Esophagus muscularis mucosa (tissue), 4 donors: ENCODE measurements at regions not wholly inside any gene's neighbourhood (a gene's known extent, or its start where the extent isn't known, plus 50 kb on each side); places are given as distances from the start of the nearest gene placed in this dataset.
A peak's percentile ranks its signal among the peaks of the same experiment; 100 is the strongest.

Experiments
- DNase-seq: peaks from one replicate; pipeline ENCODE4 v3.0.0-alpha.2; 2017; ENCODE audit errors: extremely low spot score
- H3K27ac ChIP-seq, 4 donors: fragments of 200-600 bp; sonication (generic); replicated peaks in 1 of 4; 1 replicate in 3 of 4; 2 replicates in 1 of 4; pipeline ENCODE4 v1.5.1; 2016 to 2019; ENCODE audit warnings: mild to moderate bottlenecking in 1 of 4
- H3K27me3 ChIP-seq, 4 donors: fragments of 200-600 bp; sonication (generic); one replicate each; pipeline versions ENCODE4 v1.5.1 to v1.6.0; 2016 to 2019
- H3K36me3 ChIP-seq, 4 donors: fragments of 200-600 bp; sonication (generic); one replicate each; pipeline ENCODE4 v1.5.1; 2016 to 2019
- H3K4me1 ChIP-seq, 4 donors: fragments of 200-600 bp; sonication (generic); one replicate each; pipeline ENCODE4 v1.5.1; 2016 to 2019
- H3K4me3 ChIP-seq, 4 donors: fragments of 200-600 bp; sonication (generic); 1 replicate in 2 of 4; 2 replicates in 2 of 4; pipeline ENCODE4 v1.5.1; 2016 to 2019; ENCODE audit warnings: mild to moderate bottlenecking in 4 of 4, moderate library complexity in 1 of 4
- H3K9me3 ChIP-seq, 4 donors: fragments of 200-600 bp; sonication (generic); 1 replicate in 3 of 4; 2 replicates in 1 of 4; pipeline ENCODE4 v1.5.1; 2016 to 2019
- EP300 ChIP-seq: sonication (generic); formaldehyde crosslinking; IDR thresholded peaks from one replicate; pipeline ENCODE4 v1.6.1; 2017; ENCODE audit warnings: antibody characterized with exemption
- POLR2A ChIP-seq: fragments of 450-650 bp; IDR thresholded peaks from one replicate; pipeline ENCODE4 v1.6.1; 2017; ENCODE audit warnings: antibody characterized with exemption, moderate library complexity, mild to moderate bottlenecking, low read depth
- POLR2AphosphoS5 ChIP-seq, 2 donors: sonication (generic); formaldehyde crosslinking; IDR thresholded peaks; one replicate each; pipeline ENCODE4 v1.6.1; 2017; ENCODE audit warnings: antibody characterized with exemption in 2 of 2
- WGBS: methylation state at CpG from one replicate; pipeline ENCODE4 v1.1.5; 2018; 5-methylcytosine and 5-hydroxymethylcytosine counted together
- intact Hi-C: fragments of 100-400 bp; cut with DNase I; formaldehyde crosslinking; loops from one replicate; pipeline ENCODE4 v1.15.1; 2023
- TF ChIP-seq, protein P1 (sequence below), 3 experiments: fragments of 200-600 bp in 2 of 3; fragments of 450-650 bp in 1 of 3; sonication (generic) in 2 of 3; IDR thresholded peaks; one replicate each; pipeline ENCODE4 v1.5.1; 2017 to 2019; ENCODE audit warnings: antibody characterized with exemption in 3 of 3, mild to moderate bottlenecking in 2 of 3, moderate library complexity in 1 of 3

GRCh38 chr7:45401155-45401554, 173.0 kb upstream of the ADCY1 start:
- no peaks in the 10 kb centered on the region for H3K4me1 ChIP-seq
- H3K36me3 ChIP-seq: no peaks in the 10 kb centered on the region
- no peak overlapping the region for H3K4me3 ChIP-seq
- no peaks in the 10 kb centered on the region for H3K27me3 ChIP-seq
- intact Hi-C loops: no loop called here
- peak; percentile 60 for DNase-seq
- 78% methylated on average over 2 of the region's 2 CpGs for WGBS
- H3K27ac ChIP-seq: no peak overlapping the region
- TF ChIP-seq POLR2AphosphoS5 (IDR thresholded peaks at IDR 0.05): no peak
- H3K9me3 ChIP-seq: peaks cover 0 to 16% (median 7%) of the 10 kb centered on the region in 4 donors

DNA sequence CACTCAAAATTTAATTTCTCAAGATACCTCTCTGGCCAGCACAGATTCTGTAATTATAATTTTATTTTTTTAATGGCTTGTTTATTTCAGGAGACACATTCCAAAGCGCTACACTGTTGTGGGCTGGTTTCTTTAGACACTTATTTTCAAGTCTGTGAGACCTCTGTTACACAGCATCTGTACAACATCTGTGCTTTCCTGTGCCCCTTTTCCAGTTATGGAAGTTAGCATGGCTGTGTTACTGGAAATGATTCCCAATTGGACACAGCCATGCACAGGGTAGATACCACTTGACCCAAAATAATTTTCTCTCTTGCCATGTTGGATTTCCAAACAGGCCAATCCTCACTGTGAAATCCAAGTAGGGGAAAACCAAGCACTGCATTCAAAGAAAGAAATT, 172.3 kb upstream of the ADCY1 start:
- no peak overlapping the region for H3K27ac ChIP-seq
- no peak for DNase-seq
- intact Hi-C loops: no loop called here
- no peaks in the 10 kb centered on the region for H3K4me1 ChIP-seq
- H3K36me3 ChIP-seq: no peaks in the 10 kb centered on the region
- peaks cover 0 to 16% (median 7%) of the 10 kb centered on the region in 4 donors for H3K9me3 ChIP-seq
- TF ChIP-seq POLR2AphosphoS5 (IDR thresholded peaks at IDR 0.05) (no peak), EP300 (no peak), POLR2A (no peak)
- TF ChIP-seq, protein P1, sequence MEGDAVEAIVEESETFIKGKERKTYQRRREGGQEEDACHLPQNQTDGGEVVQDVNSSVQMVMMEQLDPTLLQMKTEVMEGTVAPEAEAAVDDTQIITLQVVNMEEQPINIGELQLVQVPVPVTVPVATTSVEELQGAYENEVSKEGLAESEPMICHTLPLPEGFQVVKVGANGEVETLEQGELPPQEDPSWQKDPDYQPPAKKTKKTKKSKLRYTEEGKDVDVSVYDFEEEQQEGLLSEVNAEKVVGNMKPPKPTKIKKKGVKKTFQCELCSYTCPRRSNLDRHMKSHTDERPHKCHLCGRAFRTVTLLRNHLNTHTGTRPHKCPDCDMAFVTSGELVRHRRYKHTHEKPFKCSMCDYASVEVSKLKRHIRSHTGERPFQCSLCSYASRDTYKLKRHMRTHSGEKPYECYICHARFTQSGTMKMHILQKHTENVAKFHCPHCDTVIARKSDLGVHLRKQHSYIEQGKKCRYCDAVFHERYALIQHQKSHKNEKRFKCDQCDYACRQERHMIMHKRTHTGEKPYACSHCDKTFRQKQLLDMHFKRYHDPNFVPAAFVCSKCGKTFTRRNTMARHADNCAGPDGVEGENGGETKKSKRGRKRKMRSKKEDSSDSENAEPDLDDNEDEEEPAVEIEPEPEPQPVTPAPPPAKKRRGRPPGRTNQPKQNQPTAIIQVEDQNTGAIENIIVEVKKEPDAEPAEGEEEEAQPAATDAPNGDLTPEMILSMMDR (IDR thresholded peaks at IDR 0.05): no peak
- H3K27me3 ChIP-seq: no peaks in the 10 kb centered on the region
- WGBS: 76% methylated on average over 1 of the region's 1 CpG
- H3K4me3 ChIP-seq: no peak overlapping the region

DNA sequence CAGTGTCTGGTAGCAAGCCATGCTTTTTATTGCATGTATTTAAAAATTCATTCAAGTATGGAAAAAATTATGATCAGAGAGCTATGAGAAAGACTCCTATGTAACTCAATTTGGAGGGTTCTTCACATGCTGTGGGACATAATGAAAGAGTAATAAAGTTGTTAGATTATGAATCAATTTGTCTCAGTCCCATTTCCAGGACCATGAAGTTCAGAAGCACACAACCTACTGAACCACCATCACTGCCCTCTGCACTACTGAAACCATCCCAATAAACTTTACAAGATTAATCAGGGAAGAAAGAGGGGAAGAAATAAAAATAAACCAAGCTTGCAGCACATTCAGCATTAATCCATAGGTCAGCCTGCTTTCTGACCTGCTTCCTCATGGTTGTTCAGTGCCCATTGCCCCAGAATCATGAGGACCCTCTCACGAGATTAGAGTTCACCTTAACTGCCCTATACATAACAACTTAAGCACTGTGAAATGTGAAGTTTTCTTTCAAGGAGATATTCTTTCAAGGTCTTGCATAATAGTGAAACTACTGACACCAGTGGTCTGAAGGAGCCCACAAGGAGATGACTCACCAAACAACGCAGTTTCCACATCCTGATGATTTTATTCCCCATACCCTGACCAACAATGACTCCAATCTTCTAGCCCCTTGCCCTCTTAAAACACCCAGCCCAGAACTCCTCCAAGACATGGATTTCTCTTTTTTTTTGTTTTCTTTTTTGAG, 171.5 kb upstream of the ADCY1 start:
- DNase-seq: no peak
- TF ChIP-seq POLR2AphosphoS5 (IDR thresholded peaks at IDR 0.05) (no peak), POLR2A (no peak), EP300 (no peak)
- TF ChIP-seq, protein P1 (IDR thresholded peaks at IDR 0.05): no peak
- Histone ChIP-seq H3K27me3 (no peaks in the 10 kb centered on the region), H3K36me3 (no peaks in the 10 kb centered on the region), H3K4me1 (no peaks in the 10 kb centered on the region), H3K27ac (no peak overlapping the region), H3K9me3 (peaks cover 0 to 16% (median 7%) of the 10 kb centered on the region in 4 donors), H3K4me3 (no peak overlapping the region)
- WGBS: 69% methylated on average over 2 of the region's 2 CpGs
- intact Hi-C loops: no loop called here

- Histone ChIP-seq H3K4me3 (no peak overlapping the region), H3K27ac (no peak overlapping the region), H3K36me3 (no peaks in the 10 kb centered on the region), H3K27me3 (no peaks in the 10 kb centered on the region), H3K9me3 (peaks cover 0 to 16% (median 7%) of the 10 kb centered on the region in 4 donors), H3K4me1 (no peaks in the 10 kb centered on the region)
- no peak for DNase-seq
- TF ChIP-seq POLR2AphosphoS5 (IDR thresholded peaks at IDR 0.05) (no peak), POLR2A (no peak), EP300 (no peak)
- TF ChIP-seq, protein P1 (IDR thresholded peaks at IDR 0.05): no peak
- intact Hi-C loops: no loop called here
- 74% methylated on average over 2 of the region's 2 CpGs for WGBS
These were observed 169.5 kb upstream of the ADCY1 start for GRCh38 chr7:45404622-45405021.

DNA sequence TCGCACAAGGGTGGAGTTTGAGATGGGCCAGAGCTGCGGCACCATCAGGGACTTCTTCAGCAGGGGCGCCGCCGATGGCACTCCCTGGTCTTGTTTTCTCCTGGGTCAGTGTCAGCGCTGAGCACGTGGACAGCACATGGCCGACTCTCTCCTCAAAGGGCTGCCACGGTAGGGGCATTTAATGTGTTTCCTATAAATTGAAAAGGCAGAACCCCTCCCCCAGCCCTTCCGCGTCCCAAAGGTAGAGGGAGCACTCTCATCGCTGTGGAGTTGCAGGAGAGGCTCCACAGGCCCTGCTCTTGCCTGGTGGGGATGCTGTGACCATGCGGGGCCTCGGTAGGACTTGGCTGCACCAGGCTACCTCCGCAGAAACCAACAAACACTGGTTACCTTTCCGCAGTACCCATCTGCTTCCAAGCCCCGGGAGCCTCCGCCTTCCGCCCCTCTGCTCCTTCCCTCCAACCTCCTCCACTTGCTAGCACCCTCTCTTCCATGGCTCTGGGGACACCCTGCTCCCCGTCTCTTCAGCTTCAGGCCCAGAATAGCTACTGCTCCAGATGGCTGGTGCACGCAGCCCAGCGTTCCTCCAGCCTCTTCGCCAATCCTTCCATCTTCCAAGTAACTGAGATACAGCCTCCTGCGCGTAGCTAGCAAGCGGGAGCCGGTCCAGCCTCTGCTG, 166.3 kb upstream of the ADCY1 start:
- H3K36me3 ChIP-seq: no peaks in the 10 kb centered on the region
- DNase-seq: no peak
- 82% methylated on average over 24 of the region's 27 CpGs for WGBS
- no peak overlapping the region for H3K4me3 ChIP-seq
- H3K9me3 ChIP-seq: peaks cover 0 to 26% (median 17%) of the 10 kb centered on the region in 4 donors
- TF ChIP-seq POLR2A (no peak), POLR2AphosphoS5 (IDR thresholded peaks at IDR 0.05) (no peak), EP300 (no peak)
- TF ChIP-seq, protein P1 (IDR thresholded peaks at IDR 0.05): no peak
- H3K27me3 ChIP-seq: no peaks in the 10 kb centered on the region
- no peak overlapping the region for H3K27ac ChIP-seq
- H3K4me1 ChIP-seq: no peaks in the 10 kb centered on the region
- intact Hi-C loops: no loop called here
